ENCODE measurements at regions not wholly inside any gene's neighbourhood (a gene's known extent, or its start where the extent isn't known, plus 50 kb on each side); places are given as distances from the start of the nearest gene placed in this dataset.

DNA sequence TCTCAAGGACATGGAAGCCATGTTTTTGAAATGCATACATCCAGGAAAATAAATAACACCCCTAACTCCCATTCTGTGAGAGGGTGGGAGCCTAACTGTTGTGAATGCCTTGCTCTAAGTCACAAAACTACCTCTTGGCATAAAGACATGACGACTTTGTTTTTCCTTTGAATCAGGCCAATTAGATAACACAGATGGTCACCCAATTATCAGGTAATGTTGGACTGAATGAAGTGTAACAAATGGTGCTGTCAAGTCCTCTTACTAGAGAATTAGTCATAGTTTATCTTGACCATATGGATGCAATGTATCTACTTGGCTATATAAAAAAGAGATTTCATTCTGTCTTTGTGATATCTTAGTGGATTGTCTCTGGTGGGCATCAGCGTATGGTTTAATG, 553.6 kb upstream of the ATXN8OS start:
- no peaks in the 10 kb centered on the region for H3F3A ChIP-seq (replicated peaks; ENCODE audit: insufficient read depth)
- no peaks in the 10 kb centered on the region for H4K20me1 ChIP-seq (ENCODE audit: insufficient read depth)
- H2AFZ ChIP-seq (ENCODE audit: low read depth), result no peak overlapping the region
- no peak for TF ChIP-seq FOXM1 (IDR thresholded peaks at IDR 0.05; ENCODE audit: low read depth)
- 41% methylated on average over 2 of the region's 2 CpGs for WGBS (ENCODE audit: low lambda C conversion rate)
- no peaks in the 10 kb centered on the region for H3K79me2 ChIP-seq (ENCODE audit: insufficient read depth)
- H3K4me2 ChIP-seq, result no peak overlapping the region
- ChIA-PET CTCF (no interaction called here), POLR2A (no interaction called here)
- no peaks in the 10 kb centered on the region for H3K9me2 ChIP-seq
- no peaks in the 10 kb centered on the region for H3K27me3 ChIP-seq (ENCODE audit: insufficient read depth)
- no peaks in the 10 kb centered on the region for H3K9me3 ChIP-seq
- H3K4me3 ChIP-seq (ENCODE audit: low read depth in 2 of 2, low read length in 1 of 2), result no peak overlapping the region
- no peaks in the 10 kb centered on the region for H3K36me3 ChIP-seq (replicated peaks in 1 of 2; ENCODE audit: control insufficient read depth in 1 of 2, insufficient read depth in 2 of 2, low read length in 1 of 2)
- H3K27ac ChIP-seq (ENCODE audit: low read depth in 2 of 2, low read length in 1 of 2), result no peak overlapping the region
- no peaks in the 10 kb centered on the region for H3K4me1 ChIP-seq (ENCODE audit: control insufficient read depth in 1 of 2, insufficient read depth in 2 of 2, low read depth in 1 of 2, low read length in 1 of 2)
- no peak overlapping the region for H3K9ac ChIP-seq
- DNase-seq, result no peak

DNA sequence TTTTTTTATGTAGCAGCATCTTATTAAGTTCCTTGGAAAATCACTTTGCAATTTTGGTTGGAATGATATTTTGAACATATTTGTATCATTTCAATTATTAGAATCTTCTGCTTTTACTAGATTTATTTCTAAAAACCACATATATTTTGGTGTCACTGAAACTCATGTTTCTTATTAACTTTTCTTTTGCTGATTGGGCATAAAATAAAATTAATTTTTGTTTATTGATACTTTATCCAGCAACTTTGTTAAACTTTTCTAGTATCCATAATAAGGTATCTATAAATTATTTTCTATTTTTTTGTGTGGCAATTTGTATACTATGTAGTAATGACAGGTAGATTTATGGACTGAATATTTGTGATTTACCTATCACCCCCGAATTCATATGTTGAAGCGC, 556.4 kb upstream of the ATXN8OS start:
- Histone ChIP-seq H3K4me2 (no peak overlapping the region), H3K9ac (no peak overlapping the region), H3K27ac (ENCODE audit: low read depth in 2 of 2, low read length in 1 of 2) (no peak overlapping the region), H3K36me3 (replicated peaks in 1 of 2; ENCODE audit: control insufficient read depth in 1 of 2, insufficient read depth in 2 of 2, low read length in 1 of 2) (no peaks in the 10 kb centered on the region), H2AFZ (ENCODE audit: low read depth) (no peak overlapping the region), H3K4me3 (ENCODE audit: low read depth in 2 of 2, low read length in 1 of 2) (no peak overlapping the region), H3K27me3 (ENCODE audit: insufficient read depth) (no peaks in the 10 kb centered on the region), H3K9me3 (no peaks in the 10 kb centered on the region), H3K79me2 (ENCODE audit: insufficient read depth) (no peaks in the 10 kb centered on the region), H4K20me1 (ENCODE audit: insufficient read depth) (no peaks in the 10 kb centered on the region), H3F3A (replicated peaks; ENCODE audit: insufficient read depth) (no peaks in the 10 kb centered on the region), H3K9me2 (no peaks in the 10 kb centered on the region), H3K4me1 (ENCODE audit: control insufficient read depth in 1 of 2, insufficient read depth in 2 of 2, low read depth in 1 of 2, low read length in 1 of 2) (no peaks in the 10 kb centered on the region)
- CTCF ChIA-PET, result interaction anchor here (0.7 kb wide), 1 partner anchor 355 kb away, joined by 4 read pairs; no protein-coding TSS in a partner anchor
- TF ChIP-seq JUND (IDR thresholded peaks at IDR 0.05), result no peak
- TF ChIP-seq NRF1 (IDR thresholded peaks at IDR 0.05; ENCODE audit: low read depth, low read length), result no peak
- TF ChIP-seq IRF3 (IDR thresholded peaks at IDR 0.05; ENCODE audit: low read depth, low read length), result no peak
- no peak for TF ChIP-seq GATA2 (CRISPR knock-in tag; IDR thresholded peaks at IDR 0.05)
- no peak for TF ChIP-seq MEF2A (IDR thresholded peaks at IDR 0.05; ENCODE audit: borderline replicate concordance, low read depth)
- no peak for TF ChIP-seq TEAD4 (IDR thresholded peaks at IDR 0.05; ENCODE audit: borderline replicate concordance, insufficient read depth)
- no peak for TF ChIP-seq YY1 (IDR thresholded peaks at IDR 0.05; ENCODE audit: low read depth)
- TF ChIP-seq REST (IDR thresholded peaks at IDR 0.05; ENCODE audit: low read depth, low read length), result no peak
- TF ChIP-seq EP300 (IDR thresholded peaks at IDR 0.05; ENCODE audit: borderline replicate concordance in 1 of 2, low read depth in 1 of 2, low read length in 1 of 2), result no peak
- no peak for TF ChIP-seq NFIC (IDR thresholded peaks at IDR 0.05; ENCODE audit: borderline replicate concordance)
- TF ChIP-seq TCF12 (IDR thresholded peaks at IDR 0.05), result no peak
- TF ChIP-seq RFX5 (IDR thresholded peaks at IDR 0.05; ENCODE audit: low read length), result no peak
- TF ChIP-seq RXRA (IDR thresholded peaks at IDR 0.05; ENCODE audit: borderline replicate concordance, low read depth), result no peak
- TF ChIP-seq ZBTB33 (IDR thresholded peaks at IDR 0.05; ENCODE audit: borderline replicate concordance, low read depth), result no peak
- TF ChIP-seq EZH2phosphoT487 (IDR thresholded peaks at IDR 0.05; ENCODE audit: borderline replicate concordance, low read depth), result no peak
- no peak for TF ChIP-seq RCOR1 (IDR thresholded peaks at IDR 0.05; ENCODE audit: low read length)
- TF ChIP-seq TAF1 (IDR thresholded peaks at IDR 0.05; ENCODE audit: borderline replicate concordance, low read depth, low read length), result no peak
- WGBS (ENCODE audit: low lambda C conversion rate), result 86% methylated on average over 2 of the region's 2 CpGs
- POLR2A ChIA-PET, result no interaction called here
- no peak for DNase-seq

Data from SK-N-SH (cell line).